ENCODE measurements at regions not wholly inside any gene's neighbourhood (a gene's known extent, or its start where the extent isn't known, plus 50 kb on each side); places are given as distances from the start of the nearest gene placed in this dataset.

DNA sequence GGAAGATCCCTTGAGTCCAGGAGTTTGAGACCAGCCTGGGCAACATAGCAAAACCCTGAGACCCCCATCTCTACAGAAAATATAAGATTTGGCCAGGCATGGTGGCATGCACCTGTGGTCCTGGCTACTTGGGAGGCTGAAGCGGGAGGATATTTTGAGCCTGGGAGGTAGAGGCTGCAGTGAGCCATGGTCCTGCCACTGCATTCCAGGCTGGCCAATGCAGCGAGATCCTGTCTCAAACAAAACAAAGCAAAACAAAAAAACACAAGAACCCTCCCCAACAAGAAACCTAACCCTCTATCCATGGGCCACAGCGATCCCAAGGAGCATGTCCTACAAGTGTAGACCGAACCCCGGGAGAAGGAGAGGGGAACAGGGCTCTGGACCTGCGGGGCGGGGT, 133.3 kb downstream of the MGAT5B start:
- DNase-seq (ENCODE audit: low read depth, low spot score) = no peak
- in situ Hi-C loops (cut with HindIII; ENCODE audit: low sequenced_read_pairs) = no loop called here
- no peak overlapping the region for H3K4me3 ChIP-seq (ENCODE audit: low read depth, low read length)
- TF ChIP-seq, protein P1, sequence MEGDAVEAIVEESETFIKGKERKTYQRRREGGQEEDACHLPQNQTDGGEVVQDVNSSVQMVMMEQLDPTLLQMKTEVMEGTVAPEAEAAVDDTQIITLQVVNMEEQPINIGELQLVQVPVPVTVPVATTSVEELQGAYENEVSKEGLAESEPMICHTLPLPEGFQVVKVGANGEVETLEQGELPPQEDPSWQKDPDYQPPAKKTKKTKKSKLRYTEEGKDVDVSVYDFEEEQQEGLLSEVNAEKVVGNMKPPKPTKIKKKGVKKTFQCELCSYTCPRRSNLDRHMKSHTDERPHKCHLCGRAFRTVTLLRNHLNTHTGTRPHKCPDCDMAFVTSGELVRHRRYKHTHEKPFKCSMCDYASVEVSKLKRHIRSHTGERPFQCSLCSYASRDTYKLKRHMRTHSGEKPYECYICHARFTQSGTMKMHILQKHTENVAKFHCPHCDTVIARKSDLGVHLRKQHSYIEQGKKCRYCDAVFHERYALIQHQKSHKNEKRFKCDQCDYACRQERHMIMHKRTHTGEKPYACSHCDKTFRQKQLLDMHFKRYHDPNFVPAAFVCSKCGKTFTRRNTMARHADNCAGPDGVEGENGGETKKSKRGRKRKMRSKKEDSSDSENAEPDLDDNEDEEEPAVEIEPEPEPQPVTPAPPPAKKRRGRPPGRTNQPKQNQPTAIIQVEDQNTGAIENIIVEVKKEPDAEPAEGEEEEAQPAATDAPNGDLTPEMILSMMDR (IDR thresholded peaks at IDR 0.05; ENCODE audit: low read depth, low read length) = no peak

DNA sequence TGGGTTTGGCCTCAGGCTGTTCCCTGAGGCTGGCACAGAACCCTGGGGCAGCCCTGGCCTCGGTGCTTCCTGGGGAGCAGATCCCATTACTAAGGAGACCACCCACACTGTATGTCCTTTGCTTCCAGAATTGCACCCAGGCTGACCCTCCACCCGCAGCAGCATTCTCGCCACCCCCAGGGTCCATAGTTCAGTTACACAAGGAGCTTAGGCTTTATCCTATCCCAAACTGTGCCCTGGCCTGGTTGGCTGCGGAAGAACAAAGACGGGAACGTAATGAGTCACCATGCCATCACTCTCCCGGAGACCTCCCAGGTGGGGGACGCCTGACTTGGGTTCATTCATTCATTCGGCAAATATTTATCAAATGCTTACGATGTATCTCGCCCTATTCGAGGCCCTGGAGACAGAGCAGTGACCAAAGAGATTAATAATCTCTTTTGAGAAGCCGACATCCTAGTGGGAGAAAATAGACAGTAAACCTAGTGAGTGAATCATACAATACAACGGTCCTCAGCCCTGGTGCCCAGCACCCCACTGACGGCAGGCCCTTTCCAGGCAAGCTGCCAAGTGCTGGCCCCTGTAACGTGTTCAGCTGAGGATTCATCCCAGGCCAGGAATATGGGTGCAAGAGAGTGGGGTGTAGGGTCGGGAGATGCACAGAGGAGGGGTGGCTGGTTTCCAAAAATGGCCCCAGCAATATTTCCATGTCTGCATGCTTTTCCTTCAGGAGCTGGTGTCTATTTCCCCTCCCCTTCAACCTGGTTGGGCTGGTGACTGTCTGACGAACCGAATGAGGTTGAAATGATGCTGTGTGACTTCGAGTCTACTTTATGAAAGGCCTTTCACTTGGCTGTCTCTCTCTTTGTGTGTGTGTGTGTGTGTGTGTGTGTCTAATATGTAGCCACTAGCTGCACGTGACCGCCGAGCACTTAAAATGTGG, 134.2 kb downstream of the MGAT5B start:
- DNase-seq (ENCODE audit: low read depth, low spot score) = peak; percentile 91
- TF ChIP-seq, protein P1 (IDR thresholded peaks at IDR 0.05; ENCODE audit: low read depth, low read length) = no peak
- no peak overlapping the region for H3K4me3 ChIP-seq (ENCODE audit: low read depth, low read length)
- in situ Hi-C loops (cut with HindIII; ENCODE audit: low sequenced_read_pairs) = no loop called here

DNA sequence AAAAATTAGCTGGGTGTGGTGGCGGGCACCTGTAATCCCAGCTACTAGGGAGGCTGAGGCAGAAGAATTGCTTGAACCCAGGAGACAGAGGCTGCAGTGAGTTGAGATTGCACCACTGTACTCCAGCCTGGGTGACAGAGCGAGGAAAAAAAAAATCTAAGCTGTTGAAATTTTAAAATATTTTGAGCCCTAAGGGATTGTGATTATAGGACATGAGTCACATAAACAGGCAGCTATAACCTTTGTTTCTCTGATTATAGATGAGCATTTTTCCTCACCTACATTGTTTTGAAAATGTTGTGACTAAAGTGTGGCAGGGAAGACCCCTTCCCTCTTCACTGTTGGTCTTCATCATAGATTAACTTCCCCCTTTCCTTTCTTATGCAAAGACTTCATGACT, 135.5 kb downstream of the MGAT5B start:
- no peak for DNase-seq (ENCODE audit: low read depth, low spot score)
- TF ChIP-seq, protein P1 (IDR thresholded peaks at IDR 0.05; ENCODE audit: low read depth, low read length) = no peak
- in situ Hi-C loops (cut with HindIII; ENCODE audit: low sequenced_read_pairs) = no loop called here
- no peak overlapping the region for H3K4me3 ChIP-seq (ENCODE audit: low read depth, low read length)

DNA sequence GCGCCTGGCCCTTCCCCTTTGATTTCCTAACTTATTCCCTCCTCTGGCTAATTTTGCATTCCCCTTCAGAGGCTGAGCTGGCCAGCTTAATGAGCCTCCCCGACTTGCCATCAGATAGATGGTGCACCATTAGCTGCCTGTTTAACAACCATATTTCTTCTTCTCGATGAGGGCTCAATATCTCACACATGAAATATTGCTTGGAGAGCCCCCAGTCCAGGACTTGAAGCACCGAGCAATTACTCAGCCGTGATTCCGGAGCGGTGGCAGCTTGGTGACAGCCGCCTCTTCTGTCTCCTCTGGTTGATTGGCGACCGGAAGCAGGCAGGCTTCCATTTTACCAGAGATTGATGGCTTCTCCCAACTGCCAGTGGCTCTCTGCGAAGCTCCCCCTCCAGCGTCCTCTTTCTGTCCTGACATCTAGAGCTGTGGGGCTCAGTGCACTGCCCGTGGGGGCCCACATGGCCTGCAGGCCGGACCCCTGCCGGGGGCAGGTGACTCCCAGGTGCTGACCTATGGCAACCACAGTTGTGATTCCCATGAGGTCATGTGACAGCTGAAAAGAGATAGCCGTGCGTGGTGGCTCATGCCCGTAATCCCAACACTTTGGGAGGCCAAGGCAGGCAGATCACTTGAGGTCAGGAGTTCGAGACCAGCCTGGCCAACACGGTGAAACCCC, 133.7 kb upstream of the SEC14L1 start:
- no peak for DNase-seq (ENCODE audit: low read depth, low spot score)
- TF ChIP-seq, protein P1 (IDR thresholded peaks at IDR 0.05; ENCODE audit: low read depth, low read length) = no peak
- no peak overlapping the region for H3K4me3 ChIP-seq (ENCODE audit: low read depth, low read length)
- in situ Hi-C loops (cut with HindIII; ENCODE audit: low sequenced_read_pairs) = no loop called here

DNA sequence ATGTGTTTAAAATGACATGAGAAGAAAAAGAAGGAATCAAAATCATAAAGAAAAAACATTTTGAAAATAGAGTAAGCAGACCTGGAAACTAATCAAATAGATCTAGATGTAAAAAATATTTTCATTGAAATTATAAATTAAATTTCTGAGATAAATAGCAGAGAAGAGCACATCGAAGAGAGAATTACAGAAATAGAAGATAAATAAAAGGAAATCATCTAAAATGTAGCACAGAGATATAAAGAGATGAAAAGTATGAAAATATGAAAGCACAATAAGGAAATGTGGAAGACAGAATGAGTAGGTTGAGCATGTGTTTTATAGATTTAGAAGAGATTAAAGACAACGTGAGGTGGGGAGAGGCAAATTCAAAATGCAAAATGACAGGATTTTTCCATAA, 130.9 kb upstream of the SEC14L1 start:
- in situ Hi-C loops (cut with HindIII; ENCODE audit: low sequenced_read_pairs) = no loop called here
- TF ChIP-seq, protein P1 (IDR thresholded peaks at IDR 0.05; ENCODE audit: low read depth, low read length) = no peak
- DNase-seq (ENCODE audit: low read depth, low spot score) = no peak
- H3K4me3 ChIP-seq (ENCODE audit: low read depth, low read length) = no peak overlapping the region

DNA sequence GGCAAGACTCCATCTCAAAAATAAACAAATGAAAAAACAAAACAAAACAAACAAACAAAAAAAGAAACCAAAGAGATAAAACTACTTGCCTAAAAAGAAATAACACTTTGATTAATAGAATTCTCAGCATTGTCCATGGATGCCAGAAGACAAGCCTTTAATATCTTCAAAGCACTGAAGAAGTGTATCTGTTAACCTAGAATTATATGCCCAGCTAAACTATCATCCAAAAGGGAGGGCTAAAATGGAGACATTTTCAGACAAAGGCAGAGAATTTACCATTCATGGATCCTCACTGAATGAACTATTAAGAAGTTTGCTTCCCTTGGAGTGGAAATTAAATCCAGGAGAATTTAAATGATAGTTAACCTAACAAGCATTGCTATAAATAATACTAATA, 130.1 kb upstream of the SEC14L1 start:
- DNase-seq (ENCODE audit: low read depth, low spot score) = no peak
- H3K4me3 ChIP-seq (ENCODE audit: low read depth, low read length) = no peak overlapping the region
- TF ChIP-seq, protein P1 (IDR thresholded peaks at IDR 0.05; ENCODE audit: low read depth, low read length) = no peak
- in situ Hi-C loops (cut with HindIII; ENCODE audit: low sequenced_read_pairs) = no loop called here
